Stimulated activated CD8-positive, alpha-beta memory T cell treated with anti-CD3 and anti-CD28 coated beads, Interleukin-7, amount 100 ng/mL, for 48 hours (primary cell): ENCODE measurements at regions not wholly inside any gene's neighbourhood (a gene's known extent, or its start where the extent isn't known, plus 50 kb on each side); places are given as distances from the start of the nearest gene placed in this dataset.

Experiments used
- DNase-seq, 2 donors: peaks; one replicate each; pipeline ENCODE4 v3.0.0-alpha.2; 2020; ENCODE audit warnings: low read depth in 1 of 2; ENCODE audit errors: extremely low read depth in 1 of 2

- DNase-seq = no peak
Observed at GRCh38 chr9:108526518-108526917, 329.3 kb downstream of the ACTL7B start.

GRCh38 chr9:108525186-108525585 is 330.6 kb downstream of the ACTL7B start:
- DNase-seq = no peak

- no peak for DNase-seq
Observed at GRCh38 chr9:108521063-108521590, 334.7 kb downstream of the ACTL7B start.

- no peak for DNase-seq
Observed at GRCh38 chr9:108519437-108519836, 336.3 kb downstream of the ACTL7B start.

- DNase-seq = no peak
Observed at GRCh38 chr9:108517651-108518365, 338.0 kb downstream of the ACTL7B start.

- DNase-seq = no peak
Observed at GRCh38 chr9:108516391-108516790, 339.4 kb downstream of the ACTL7B start.

GRCh38 chr9:108515856-108516255 is 339.9 kb downstream of the ACTL7B start:
- no peak for DNase-seq

- DNase-seq = no peak
Observed at GRCh38 chr9:108512426-108513173, 343.2 kb downstream of the ACTL7B start.

GRCh38 chr9:108511307-108511706 is 344.5 kb downstream of the ACTL7B start:
- no peak for DNase-seq

- DNase-seq = no peak
Observed at GRCh38 chr9:108496846-108497245, 358.9 kb downstream of the ACTL7B start.

GRCh38 chr9:108489567-108489966 is 366.2 kb downstream of the ACTL7B start:
- DNase-seq = no peak

- no peak for DNase-seq
Observed at GRCh38 chr9:108486831-108487230, 369.0 kb downstream of the ACTL7B start.

GRCh38 chr9:108484468-108484867 is 371.3 kb downstream of the ACTL7B start:
- DNase-seq = no peak

GRCh38 chr9:108483676-108484075 is 372.1 kb downstream of the ACTL7B start:
- DNase-seq = no peak

- DNase-seq = no peak
Observed at GRCh38 chr9:108479989-108480652, 375.7 kb downstream of the ACTL7B start.

- DNase-seq = no peak
Observed at GRCh38 chr9:108478431-108479332, 377.1 kb downstream of the ACTL7B start.

- no peak for DNase-seq
Observed at GRCh38 chr9:108477529-108478006, 378.2 kb downstream of the ACTL7B start.

GRCh38 chr9:108476574-108476973 is 379.2 kb downstream of the ACTL7B start:
- DNase-seq = no peak

- no peak for DNase-seq
Observed at GRCh38 chr9:108475813-108476212, 380.0 kb downstream of the ACTL7B start.

- no peak for DNase-seq
Observed at GRCh38 chr9:108474356-108474755, 381.4 kb downstream of the ACTL7B start.
